HepG2 (cell line): ENCODE measurements at regions not wholly inside any gene's neighbourhood (a gene's known extent, or its start where the extent isn't known, plus 50 kb on each side); places are given as distances from the start of the nearest gene placed in this dataset.

Experiments used
- ARNT ChIP-seq: fragments of 450-650 bp; IDR thresholded peaks from 2 replicates; pipeline ENCODE4 v1.6.1; 2017
- BATF2 ChIP-seq: sonication (generic); formaldehyde crosslinking; IDR thresholded peaks from 2 replicates; pipeline ENCODE4 v1.8.0; 2022; ENCODE audit warnings: mild to moderate bottlenecking, missing genetic modification reagents, moderate library complexity
- JUND ChIP-seq: sonication (generic); formaldehyde crosslinking; IDR thresholded peaks from 2 replicates; pipeline ENCODE4 v1.8.0; 2022; ENCODE audit warnings: mild to moderate bottlenecking, missing genetic modification reagents
- ZBTB34 ChIP-seq: sonication (generic); formaldehyde crosslinking; IDR thresholded peaks from 2 replicates; pipeline ENCODE4 v1.8.0; 2022; ENCODE audit warnings: mild to moderate bottlenecking, missing genetic modification reagents
- ZFX ChIP-seq: sonication (generic); formaldehyde crosslinking; IDR thresholded peaks from 2 replicates; pipeline ENCODE4 v1.4.0; 2020; ENCODE audit warnings: mild to moderate bottlenecking, low read depth, missing genetic modification reagents, moderate library complexity
- ZNF263 ChIP-seq: sonication (generic); formaldehyde crosslinking; IDR thresholded peaks from 2 replicates; pipeline ENCODE4 v1.4.0; 2020; ENCODE audit warnings: missing genetic modification reagents
- ZNF383 ChIP-seq: sonication (generic); formaldehyde crosslinking; IDR thresholded peaks from 2 replicates; pipeline ENCODE4 v1.4.0; 2020; ENCODE audit warnings: missing genetic modification reagents, mild to moderate bottlenecking, borderline replicate concordance
- ZNF580 ChIP-seq: IDR thresholded peaks from 2 replicates; pipeline ENCODE4 v1.6.1; 2016; ENCODE audit warnings: low read depth, borderline replicate concordance
- TF ChIP-seq, protein P1 (sequence below), 2 experiments: sonication (generic) in 1 of 2; formaldehyde crosslinking in 1 of 2; IDR thresholded peaks; 2 replicates each; pipeline versions ENCODE4 v1.5.1 to v1.6.1; 2011 to 2020; ENCODE audit warnings: borderline replicate concordance in 1 of 2, low read depth in 1 of 2, low read length in 1 of 2, mild to moderate bottlenecking in 1 of 2, missing genetic modification reagents in 1 of 2, moderate library complexity in 1 of 2
- TF ChIP-seq, protein P2 (sequence below): IDR thresholded peaks from 2 replicates; pipeline ENCODE4 v1.6.1; 2018; ENCODE audit warnings: missing genetic modification reagents

DNA sequence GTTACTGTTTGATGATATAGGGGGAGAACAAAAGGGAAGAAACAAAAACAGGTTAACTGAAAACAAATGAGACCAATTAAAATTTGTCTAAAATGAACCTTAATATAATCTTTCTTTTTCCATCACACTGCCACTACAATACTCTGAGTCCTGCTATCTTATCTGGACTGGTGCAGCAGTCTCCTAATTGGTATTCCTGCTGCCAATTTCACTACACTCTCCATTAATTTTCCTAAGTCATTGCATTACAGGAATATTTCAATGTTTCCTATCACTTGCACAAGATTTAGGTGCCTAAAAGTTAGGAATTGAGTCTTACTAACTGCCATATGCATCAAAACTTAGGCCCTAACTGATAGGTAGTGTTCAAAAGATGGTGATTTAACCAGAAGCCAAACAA is 884.9 kb upstream of the MGAT4C start (continued):
- TF ChIP-seq, protein P1, sequence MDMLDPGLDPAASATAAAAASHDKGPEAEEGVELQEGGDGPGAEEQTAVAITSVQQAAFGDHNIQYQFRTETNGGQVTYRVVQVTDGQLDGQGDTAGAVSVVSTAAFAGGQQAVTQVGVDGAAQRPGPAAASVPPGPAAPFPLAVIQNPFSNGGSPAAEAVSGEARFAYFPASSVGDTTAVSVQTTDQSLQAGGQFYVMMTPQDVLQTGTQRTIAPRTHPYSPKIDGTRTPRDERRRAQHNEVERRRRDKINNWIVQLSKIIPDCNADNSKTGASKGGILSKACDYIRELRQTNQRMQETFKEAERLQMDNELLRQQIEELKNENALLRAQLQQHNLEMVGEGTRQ (IDR thresholded peaks at IDR 0.05; ENCODE audit: low read depth, low read length): no peak
- TF ChIP-seq, protein P1 (CRISPR knock-in tag; IDR thresholded peaks at IDR 0.05; ENCODE audit: borderline replicate concordance): no peak
- no peak for TF ChIP-seq ZNF383 (CRISPR knock-in tag)
- no peak for TF ChIP-seq ZNF263
- no peak for TF ChIP-seq BATF2
- no peak for TF ChIP-seq ZBTB34 (CRISPR knock-in tag)
- TF ChIP-seq, protein P2, sequence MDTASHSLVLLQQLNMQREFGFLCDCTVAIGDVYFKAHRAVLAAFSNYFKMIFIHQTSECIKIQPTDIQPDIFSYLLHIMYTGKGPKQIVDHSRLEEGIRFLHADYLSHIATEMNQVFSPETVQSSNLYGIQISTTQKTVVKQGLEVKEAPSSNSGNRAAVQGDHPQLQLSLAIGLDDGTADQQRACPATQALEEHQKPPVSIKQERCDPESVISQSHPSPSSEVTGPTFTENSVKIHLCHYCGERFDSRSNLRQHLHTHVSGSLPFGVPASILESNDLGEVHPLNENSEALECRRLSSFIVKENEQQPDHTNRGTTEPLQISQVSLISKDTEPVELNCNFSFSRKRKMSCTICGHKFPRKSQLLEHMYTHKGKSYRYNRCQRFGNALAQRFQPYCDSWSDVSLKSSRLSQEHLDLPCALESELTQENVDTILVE (CRISPR knock-in tag): no peak
- TF ChIP-seq JUND (CRISPR knock-in tag): no peak
- TF ChIP-seq ZNF580 (CRISPR knock-in tag): no peak
- TF ChIP-seq ARNT: no peak
- no peak for TF ChIP-seq ZFX (CRISPR knock-in tag)
